ENCODE measurements at regions not wholly inside any gene's neighbourhood (a gene's known extent, or its start where the extent isn't known, plus 50 kb on each side); places are given as distances from the start of the nearest gene placed in this dataset.

DNA sequence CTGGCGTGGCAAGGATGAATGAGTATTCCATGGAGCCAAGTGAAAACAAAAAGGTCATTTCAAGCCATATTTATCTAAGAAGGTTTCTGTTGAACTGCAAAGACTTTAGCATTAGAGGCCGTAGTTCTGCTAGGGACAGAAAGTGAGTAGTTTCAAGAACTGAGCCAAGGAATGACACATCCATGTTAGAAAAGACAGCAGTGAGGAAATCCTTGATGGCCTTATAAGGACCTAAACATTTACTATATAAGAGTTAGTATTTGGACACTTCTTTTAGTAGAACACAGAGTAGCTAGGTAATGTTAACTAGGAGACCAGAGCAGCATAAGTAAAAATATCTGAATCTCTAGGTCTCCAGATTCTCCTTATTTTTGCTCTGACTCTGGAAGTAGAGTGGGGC lies 329.8 kb upstream of the SEMA3D start:
- TF ChIP-seq, protein P1, sequence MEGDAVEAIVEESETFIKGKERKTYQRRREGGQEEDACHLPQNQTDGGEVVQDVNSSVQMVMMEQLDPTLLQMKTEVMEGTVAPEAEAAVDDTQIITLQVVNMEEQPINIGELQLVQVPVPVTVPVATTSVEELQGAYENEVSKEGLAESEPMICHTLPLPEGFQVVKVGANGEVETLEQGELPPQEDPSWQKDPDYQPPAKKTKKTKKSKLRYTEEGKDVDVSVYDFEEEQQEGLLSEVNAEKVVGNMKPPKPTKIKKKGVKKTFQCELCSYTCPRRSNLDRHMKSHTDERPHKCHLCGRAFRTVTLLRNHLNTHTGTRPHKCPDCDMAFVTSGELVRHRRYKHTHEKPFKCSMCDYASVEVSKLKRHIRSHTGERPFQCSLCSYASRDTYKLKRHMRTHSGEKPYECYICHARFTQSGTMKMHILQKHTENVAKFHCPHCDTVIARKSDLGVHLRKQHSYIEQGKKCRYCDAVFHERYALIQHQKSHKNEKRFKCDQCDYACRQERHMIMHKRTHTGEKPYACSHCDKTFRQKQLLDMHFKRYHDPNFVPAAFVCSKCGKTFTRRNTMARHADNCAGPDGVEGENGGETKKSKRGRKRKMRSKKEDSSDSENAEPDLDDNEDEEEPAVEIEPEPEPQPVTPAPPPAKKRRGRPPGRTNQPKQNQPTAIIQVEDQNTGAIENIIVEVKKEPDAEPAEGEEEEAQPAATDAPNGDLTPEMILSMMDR (IDR thresholded peaks at IDR 0.05): no peak
- TF ChIP-seq POLR2A (IDR thresholded peaks at IDR 0.05; ENCODE audit: low read depth): no peak

All from esophagus muscularis mucosa (tissue), 3 donors.